Liver (tissue), 8 donors: ENCODE measurements at regions not wholly inside any gene's neighbourhood (a gene's known extent, or its start where the extent isn't known, plus 50 kb on each side); places are given as distances from the start of the nearest gene placed in this dataset.

Experiments
- DNase-seq: peaks from one replicate; pipeline ENCODE4 v3.0.0-alpha.2; 2017; ENCODE audit warnings: low spot score
- H3K27ac ChIP-seq, 2 donors: one replicate each; pipeline ENCODE4 v1.7.0; 2013; ENCODE audit warnings: inconsistent platforms in 2 of 2, low read length in 2 of 2, control low read depth in 1 of 2, low read depth in 1 of 2, mild to moderate bottlenecking in 1 of 2
- H3K27me3 ChIP-seq, 4 donors: one replicate each; pipeline versions ENCODE4 v1.6.1 to v1.7.0; 2013; ENCODE audit warnings: low read length in 3 of 4, inconsistent platforms in 1 of 4, mild to moderate bottlenecking in 1 of 4, moderate library complexity in 1 of 4; ENCODE audit not compliant: control insufficient read depth in 4 of 4, insufficient read depth in 4 of 4
- H3K36me3 ChIP-seq, 4 donors: one replicate each; pipeline versions ENCODE4 v1.6.1 to v1.7.0; 2013; ENCODE audit warnings: low read length in 3 of 4, mild to moderate bottlenecking in 3 of 4, low read depth in 1 of 4, moderate library complexity in 1 of 4; ENCODE audit not compliant: control insufficient read depth in 4 of 4, insufficient read depth in 3 of 4
- H3K4me1 ChIP-seq, 4 donors: one replicate each; pipeline versions ENCODE4 v1.6.1 to v1.7.0; 2013; ENCODE audit warnings: low read length in 3 of 4, mild to moderate bottlenecking in 3 of 4, moderate library complexity in 1 of 4; ENCODE audit not compliant: control insufficient read depth in 4 of 4, insufficient read depth in 4 of 4
- H3K4me3 ChIP-seq, 3 donors: one replicate each; pipeline versions ENCODE4 v1.6.1 to v1.7.0; 2013; ENCODE audit warnings: low read length in 3 of 3, control low read depth in 1 of 3, low read depth in 1 of 3, mild to moderate bottlenecking in 1 of 3
- H3K9ac ChIP-seq, 2 donors: one replicate each; pipeline ENCODE4 v1.7.0; 2013; ENCODE audit warnings: low read length in 2 of 2, mild to moderate bottlenecking in 2 of 2, moderate library complexity in 2 of 2, control low read depth in 1 of 2, low read depth in 1 of 2
- H3K9me3 ChIP-seq, 4 donors: one replicate each; pipeline versions ENCODE4 v1.6.1 to v1.7.0; 2013; ENCODE audit warnings: low read length in 3 of 4; ENCODE audit not compliant: control insufficient read depth in 4 of 4
- EGR1 ChIP-seq, 2 donors: IDR thresholded peaks; 2 replicates each; pipeline ENCODE4 v1.6.1; 2016 to 2018; ENCODE audit warnings: antibody characterized with exemption in 2 of 2, low read depth in 2 of 2
- FOXA1 ChIP-seq: IDR thresholded peaks from 2 replicates; pipeline ENCODE4 v1.6.1; 2016; ENCODE audit warnings: antibody characterized with exemption
- FOXA2 ChIP-seq: IDR thresholded peaks from 2 replicates; pipeline ENCODE4 v1.6.1; 2016; ENCODE audit warnings: antibody characterized with exemption
- GABPA ChIP-seq, 2 donors: IDR thresholded peaks in 1 of 2; conservative IDR thresholded peaks in 1 of 2; 2 replicates each; pipeline ENCODE4 v1.6.1; 2016; ENCODE audit warnings: antibody characterized with exemption in 2 of 2, mild to moderate bottlenecking in 1 of 2, moderate library complexity in 1 of 2
- HNF4A ChIP-seq, 2 donors: conservative IDR thresholded peaks; 2 replicates each; pipeline ENCODE4 v1.6.1; 2016; ENCODE audit warnings: antibody characterized with exemption in 2 of 2, mild to moderate bottlenecking in 2 of 2
- HNF4G ChIP-seq: IDR thresholded peaks from 2 replicates; pipeline ENCODE4 v1.6.1; 2016; ENCODE audit warnings: antibody characterized with exemption
- JUND ChIP-seq, 2 donors: IDR thresholded peaks; 2 replicates each; pipeline ENCODE4 v1.6.1; 2016; ENCODE audit warnings: antibody characterized with exemption in 2 of 2
- NR2F2 ChIP-seq: IDR thresholded peaks from 2 replicates; pipeline ENCODE4 v1.6.1; 2016; ENCODE audit warnings: antibody characterized with exemption
- RXRA ChIP-seq, 2 donors: IDR thresholded peaks; 2 replicates each; pipeline ENCODE4 v1.6.1; 2017 to 2018; ENCODE audit warnings: antibody characterized with exemption in 2 of 2, mild to moderate bottlenecking in 1 of 2
- TAF1 ChIP-seq: conservative IDR thresholded peaks from 2 replicates; pipeline ENCODE4 v1.6.1; 2016; ENCODE audit warnings: antibody characterized with exemption, mild to moderate bottlenecking
- YY1 ChIP-seq: IDR thresholded peaks from 2 replicates; pipeline ENCODE4 v1.6.1; 2016; ENCODE audit warnings: antibody characterized with exemption, mild to moderate bottlenecking
- WGBS: extraction: QIAGEN DNeasy Blood & Tissue Kit; methylation state at CpG from one replicate; pipeline ENCODE4 v1.1.7; 2013; 5-methylcytosine and 5-hydroxymethylcytosine counted together
- TF ChIP-seq, protein P1 (sequence below): IDR thresholded peaks from 2 replicates; pipeline ENCODE4 v1.6.1; 2016; ENCODE audit warnings: antibody characterized with exemption
- TF ChIP-seq, protein P2 (sequence below): IDR thresholded peaks from 2 replicates; pipeline ENCODE4 v1.6.1; 2016; ENCODE audit warnings: antibody characterized with exemption, mild to moderate bottlenecking
- TF ChIP-seq, protein P3 (sequence below): fragments of 150-350 bp; IDR thresholded peaks from 2 replicates; pipeline ENCODE4 v1.5.1; 2017; ENCODE audit warnings: improper control_type of control experiment, low read depth, low read length; ENCODE audit not compliant: missing input control
- TF ChIP-seq, protein P4 (sequence below): IDR thresholded peaks from 2 replicates; pipeline ENCODE4 v1.6.1; 2016; ENCODE audit warnings: antibody characterized with exemption
- donor health status: healthy.
- donor health status: healthy.
- donor health status: healthy.
- donor health status: healthy.
- donor health status: healthy.

DNA sequence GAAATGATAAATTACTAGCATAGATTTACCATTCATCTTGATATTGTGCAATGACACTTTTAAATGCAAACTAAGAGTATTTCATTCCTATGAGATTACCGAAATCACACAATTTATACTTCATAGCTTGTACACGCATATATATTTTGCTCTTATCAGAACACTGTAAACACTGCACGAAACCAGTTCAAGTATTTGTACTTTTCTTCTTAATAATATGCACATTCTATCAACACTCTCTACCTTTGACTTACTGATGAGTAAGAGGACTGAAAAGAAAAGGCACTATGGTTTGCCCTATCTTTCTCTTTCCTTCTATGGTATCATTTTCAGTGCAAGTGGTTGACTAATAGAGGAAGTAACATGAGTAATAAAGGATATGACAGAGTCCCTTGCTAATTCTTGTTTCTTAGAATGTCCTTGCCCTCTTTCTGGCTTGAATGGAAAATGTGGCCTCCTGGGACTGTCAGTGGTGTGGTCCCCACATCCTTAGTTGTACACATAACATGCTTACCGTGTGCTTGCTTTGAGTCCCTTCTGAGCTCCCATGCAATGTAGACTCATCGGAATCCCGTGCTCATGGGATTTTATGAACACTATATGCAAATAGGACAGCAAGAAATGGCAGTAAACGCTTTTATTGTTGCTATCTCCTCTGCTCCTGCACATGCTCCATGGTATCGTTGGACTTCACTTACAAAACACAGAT is 363.5 kb upstream of the TNP1 start:
- H3K4me1 ChIP-seq, result no peaks in the 10 kb centered on the region
- H3K9ac ChIP-seq, result no peak overlapping the region
- peaks cover 0 to under 1% (median 0%) of the 10 kb centered on the region in 4 donors for H3K27me3 ChIP-seq
- H3K36me3 ChIP-seq, result no peaks in the 10 kb centered on the region
- TF ChIP-seq GABPA (IDR thresholded peaks at IDR 0.05 in 1 of 2, conservative IDR thresholded peaks at IDR 0.05 in 1 of 2) (peak in 1 of 2 donors; percentile 48), NR2F2 (no peak), TAF1 (no peak), RXRA (IDR thresholded peaks at IDR 0.05) (peak in 1 of 2 donors; percentile 4), FOXA1 (no peak), HNF4A (conservative IDR thresholded peaks at IDR 0.05) (no peak), JUND (IDR thresholded peaks at IDR 0.05) (peak in 1 of 2 donors; percentile 10)
- TF ChIP-seq, protein P1, sequence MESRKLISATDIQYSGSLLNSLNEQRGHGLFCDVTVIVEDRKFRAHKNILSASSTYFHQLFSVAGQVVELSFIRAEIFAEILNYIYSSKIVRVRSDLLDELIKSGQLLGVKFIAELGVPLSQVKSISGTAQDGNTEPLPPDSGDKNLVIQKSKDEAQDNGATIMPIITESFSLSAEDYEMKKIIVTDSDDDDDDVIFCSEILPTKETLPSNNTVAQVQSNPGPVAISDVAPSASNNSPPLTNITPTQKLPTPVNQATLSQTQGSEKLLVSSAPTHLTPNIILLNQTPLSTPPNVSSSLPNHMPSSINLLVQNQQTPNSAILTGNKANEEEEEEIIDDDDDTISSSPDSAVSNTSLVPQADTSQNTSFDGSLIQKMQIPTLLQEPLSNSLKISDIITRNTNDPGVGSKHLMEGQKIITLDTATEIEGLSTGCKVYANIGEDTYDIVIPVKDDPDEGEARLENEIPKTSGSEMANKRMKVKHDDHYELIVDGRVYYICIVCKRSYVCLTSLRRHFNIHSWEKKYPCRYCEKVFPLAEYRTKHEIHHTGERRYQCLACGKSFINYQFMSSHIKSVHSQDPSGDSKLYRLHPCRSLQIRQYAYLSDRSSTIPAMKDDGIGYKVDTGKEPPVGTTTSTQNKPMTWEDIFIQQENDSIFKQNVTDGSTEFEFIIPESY, result no peak
- TF ChIP-seq, protein P2, sequence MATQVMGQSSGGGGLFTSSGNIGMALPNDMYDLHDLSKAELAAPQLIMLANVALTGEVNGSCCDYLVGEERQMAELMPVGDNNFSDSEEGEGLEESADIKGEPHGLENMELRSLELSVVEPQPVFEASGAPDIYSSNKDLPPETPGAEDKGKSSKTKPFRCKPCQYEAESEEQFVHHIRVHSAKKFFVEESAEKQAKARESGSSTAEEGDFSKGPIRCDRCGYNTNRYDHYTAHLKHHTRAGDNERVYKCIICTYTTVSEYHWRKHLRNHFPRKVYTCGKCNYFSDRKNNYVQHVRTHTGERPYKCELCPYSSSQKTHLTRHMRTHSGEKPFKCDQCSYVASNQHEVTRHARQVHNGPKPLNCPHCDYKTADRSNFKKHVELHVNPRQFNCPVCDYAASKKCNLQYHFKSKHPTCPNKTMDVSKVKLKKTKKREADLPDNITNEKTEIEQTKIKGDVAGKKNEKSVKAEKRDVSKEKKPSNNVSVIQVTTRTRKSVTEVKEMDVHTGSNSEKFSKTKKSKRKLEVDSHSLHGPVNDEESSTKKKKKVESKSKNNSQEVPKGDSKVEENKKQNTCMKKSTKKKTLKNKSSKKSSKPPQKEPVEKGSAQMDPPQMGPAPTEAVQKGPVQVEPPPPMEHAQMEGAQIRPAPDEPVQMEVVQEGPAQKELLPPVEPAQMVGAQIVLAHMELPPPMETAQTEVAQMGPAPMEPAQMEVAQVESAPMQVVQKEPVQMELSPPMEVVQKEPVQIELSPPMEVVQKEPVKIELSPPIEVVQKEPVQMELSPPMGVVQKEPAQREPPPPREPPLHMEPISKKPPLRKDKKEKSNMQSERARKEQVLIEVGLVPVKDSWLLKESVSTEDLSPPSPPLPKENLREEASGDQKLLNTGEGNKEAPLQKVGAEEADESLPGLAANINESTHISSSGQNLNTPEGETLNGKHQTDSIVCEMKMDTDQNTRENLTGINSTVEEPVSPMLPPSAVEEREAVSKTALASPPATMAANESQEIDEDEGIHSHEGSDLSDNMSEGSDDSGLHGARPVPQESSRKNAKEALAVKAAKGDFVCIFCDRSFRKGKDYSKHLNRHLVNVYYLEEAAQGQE, result no peak
- TF ChIP-seq, protein P3, sequence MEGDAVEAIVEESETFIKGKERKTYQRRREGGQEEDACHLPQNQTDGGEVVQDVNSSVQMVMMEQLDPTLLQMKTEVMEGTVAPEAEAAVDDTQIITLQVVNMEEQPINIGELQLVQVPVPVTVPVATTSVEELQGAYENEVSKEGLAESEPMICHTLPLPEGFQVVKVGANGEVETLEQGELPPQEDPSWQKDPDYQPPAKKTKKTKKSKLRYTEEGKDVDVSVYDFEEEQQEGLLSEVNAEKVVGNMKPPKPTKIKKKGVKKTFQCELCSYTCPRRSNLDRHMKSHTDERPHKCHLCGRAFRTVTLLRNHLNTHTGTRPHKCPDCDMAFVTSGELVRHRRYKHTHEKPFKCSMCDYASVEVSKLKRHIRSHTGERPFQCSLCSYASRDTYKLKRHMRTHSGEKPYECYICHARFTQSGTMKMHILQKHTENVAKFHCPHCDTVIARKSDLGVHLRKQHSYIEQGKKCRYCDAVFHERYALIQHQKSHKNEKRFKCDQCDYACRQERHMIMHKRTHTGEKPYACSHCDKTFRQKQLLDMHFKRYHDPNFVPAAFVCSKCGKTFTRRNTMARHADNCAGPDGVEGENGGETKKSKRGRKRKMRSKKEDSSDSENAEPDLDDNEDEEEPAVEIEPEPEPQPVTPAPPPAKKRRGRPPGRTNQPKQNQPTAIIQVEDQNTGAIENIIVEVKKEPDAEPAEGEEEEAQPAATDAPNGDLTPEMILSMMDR, result no peak
- TF ChIP-seq, protein P4, sequence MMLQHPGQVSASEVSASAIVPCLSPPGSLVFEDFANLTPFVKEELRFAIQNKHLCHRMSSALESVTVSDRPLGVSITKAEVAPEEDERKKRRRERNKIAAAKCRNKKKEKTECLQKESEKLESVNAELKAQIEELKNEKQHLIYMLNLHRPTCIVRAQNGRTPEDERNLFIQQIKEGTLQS, result no peak
- H3K9me3 ChIP-seq, result no peaks in the 10 kb centered on the region
- 79% methylated on average over 8 of the region's 8 CpGs for WGBS
- DNase-seq, result no peak
- H3K4me3 ChIP-seq, result no peak overlapping the region
- H3K27ac ChIP-seq, result no peak overlapping the region

DNA sequence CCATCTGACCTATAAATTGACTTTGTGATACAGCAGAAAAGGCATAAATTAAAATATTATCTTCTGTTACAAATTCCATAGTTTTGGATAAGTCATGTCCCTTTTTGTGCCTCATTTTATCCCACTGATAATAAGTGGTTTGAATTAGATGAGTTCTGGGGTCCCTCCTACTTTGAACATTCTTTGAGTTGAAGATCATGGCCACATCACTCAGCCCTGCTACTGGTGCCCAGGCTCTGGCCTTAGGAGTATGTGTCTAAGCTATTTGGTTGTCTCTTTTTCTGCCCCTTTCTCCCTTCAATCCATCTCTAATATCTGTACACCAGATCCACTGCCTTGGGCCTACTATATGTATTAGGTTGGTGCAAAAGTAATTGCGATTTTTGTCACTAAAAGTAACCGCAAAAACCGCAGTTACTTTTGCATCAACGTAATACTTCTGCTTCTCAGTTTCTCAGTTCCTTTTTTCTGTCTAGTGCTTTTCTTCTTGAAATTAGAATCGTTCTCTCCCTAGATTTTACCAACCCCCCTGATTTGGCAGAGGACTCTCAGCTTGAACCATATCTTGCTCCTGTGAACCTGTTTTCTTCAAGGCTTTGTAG is 362.5 kb upstream of the TNP1 start:
- Histone ChIP-seq H3K4me3 (no peak overlapping the region), H3K9me3 (no peaks in the 10 kb centered on the region), H3K27ac (no peak overlapping the region), H3K4me1 (no peaks in the 10 kb centered on the region), H3K36me3 (no peaks in the 10 kb centered on the region), H3K27me3 (no peaks in the 10 kb centered on the region), H3K9ac (no peak overlapping the region)
- TF ChIP-seq TAF1, result no peak
- TF ChIP-seq, protein P3, result no peak
- TF ChIP-seq, protein P4, result no peak
- no peak for TF ChIP-seq EGR1 (IDR thresholded peaks at IDR 0.05; ENCODE audit: low read depth in 2 of 2)
- no peak for TF ChIP-seq YY1
- no peak for TF ChIP-seq FOXA2
- TF ChIP-seq HNF4A (conservative IDR thresholded peaks at IDR 0.05), result no peak
- no peak for TF ChIP-seq FOXA1
- TF ChIP-seq RXRA (IDR thresholded peaks at IDR 0.05), result no peak
- TF ChIP-seq HNF4G, result no peak
- no peak for TF ChIP-seq JUND (IDR thresholded peaks at IDR 0.05)
- no peak for DNase-seq
- 79% methylated on average over 5 of the region's 5 CpGs for WGBS
